PC-3 (cell line): ENCODE measurements at regions not wholly inside any gene's neighbourhood (a gene's known extent, or its start where the extent isn't known, plus 50 kb on each side); places are given as distances from the start of the nearest gene placed in this dataset.
A peak's percentile ranks its signal among the peaks of the same experiment; 100 is the strongest.

Experiments used
- ATAC-seq: fragments of 200-7000 bp; cut with Tn5 transposase; 2 replicates; pipeline ENCODE4 v1.9.1; 2020; ENCODE audit warnings: mild to moderate bottlenecking, moderate library complexity
- BruUV-seq: library from RNA; stranded (reverse); fragments of 400-500 nt; replicated peaks from 2 replicates; lab custom pipeline; 2021; lab: Mats Ljungman, UMichigan
- CTCF ChIA-PET: fragments of 300-600 bp; sonication (Branson Sonifier 250); formaldehyde crosslinking; loops from one replicate; lab custom pipeline; 2022; ENCODE audit warnings: antibody characterized with exemption; lab: Charles Lee
- POLR2A ChIA-PET: fragments of 300-600 bp; sonication (Branson Sonifier 250); formaldehyde crosslinking; loops from one replicate; lab custom pipeline; 2022; ENCODE audit warnings: antibody characterized with exemption; ENCODE audit not compliant: unreplicated experiment; lab: Charles Lee
- DNase-seq: peaks from one replicate; pipeline ENCODE4 v3.0.0-alpha.2; 2015
- H2AFZ ChIP-seq: fragments of 300-600 bp; sonication (generic); 2 replicates; pipeline ENCODE4 v1.6.0; 2016; ENCODE audit warnings: antibody characterized with exemption, low read length
- H3F3A ChIP-seq: fragments of 300-600 bp; sonication (generic); one replicate; pipeline ENCODE4 v1.6.0; 2017; ENCODE audit warnings: antibody characterized with exemption, low read length, control low read depth, mild to moderate bottlenecking; ENCODE audit not compliant: unreplicated experiment
- H3K27ac ChIP-seq: fragments of 300-600 bp; sonication (generic); 2 replicates; pipeline ENCODE4 v1.5.1; 2016; ENCODE audit warnings: mild to moderate bottlenecking, low read length
- H3K27me3 ChIP-seq: fragments of 300-600 bp; sonication (generic); 2 replicates; pipeline ENCODE4 v1.6.1; 2016; ENCODE audit warnings: low read length, mixed read lengths
- H3K36me3 ChIP-seq: fragments of 300-600 bp; sonication (generic); 2 replicates; pipeline ENCODE4 v1.6.1; 2016; ENCODE audit warnings: low read depth, mixed run types, low read length, mixed read lengths
- H3K4me1 ChIP-seq: fragments of 300-600 bp; sonication (generic); 2 replicates; pipeline ENCODE4 v1.5.1; 2016; ENCODE audit warnings: low read length; ENCODE audit not compliant: insufficient read depth
- H3K4me2 ChIP-seq: fragments of 300-600 bp; sonication (generic); 2 replicates; pipeline ENCODE4 v1.6.0; 2016; ENCODE audit warnings: low read length
- H3K4me3 ChIP-seq: fragments of 300-600 bp; sonication (generic); 2 replicates; pipeline ENCODE4 v1.5.1; 2016; ENCODE audit warnings: mild to moderate bottlenecking, low read length, mixed read lengths
- H3K79me2 ChIP-seq: fragments of 300-600 bp; sonication (generic); 2 replicates; pipeline ENCODE4 v1.6.1; 2017; ENCODE audit warnings: low read length, mixed read lengths
- H3K9ac ChIP-seq: fragments of 300-600 bp; sonication (generic); 2 replicates; pipeline ENCODE4 v1.6.0; 2016; ENCODE audit warnings: mild to moderate bottlenecking, low read length
- H3K9me2 ChIP-seq: fragments of 300-600 bp; sonication (generic); replicated peaks from 2 replicates; pipeline ENCODE4 v1.6.1; 2016; ENCODE audit warnings: mixed run types, low read length, mixed read lengths
- H3K9me3 ChIP-seq: fragments of 300-600 bp; sonication (generic); 2 replicates; pipeline ENCODE4 v1.6.1; 2016; ENCODE audit warnings: low read length, mixed read lengths
- H4K20me1 ChIP-seq: fragments of 300-600 bp; sonication (generic); 2 replicates; pipeline ENCODE4 v1.6.1; 2016; ENCODE audit warnings: low read length, mixed read lengths
- EZH2 ChIP-seq: fragments of 300-600 bp; sonication (generic); IDR thresholded peaks from one replicate; pipeline ENCODE4 v1.6.1; 2017; ENCODE audit warnings: antibody characterized with exemption, mild to moderate bottlenecking, low read length; ENCODE audit not compliant: unreplicated experiment
- EZH2phosphoT487 ChIP-seq: fragments of 300-600 bp; sonication (generic); IDR thresholded peaks from 2 replicates; pipeline ENCODE4 v1.6.1; 2018; ENCODE audit warnings: mild to moderate bottlenecking, antibody characterized with exemption, low read length, borderline replicate concordance
- intact Hi-C: fragments of 100-400 bp; cut with micrococcal nuclease; formaldehyde crosslinking; loops from 2 replicates; pipeline ENCODE4 v1.9.0; 2023
- TF ChIP-seq, protein P1 (sequence below): fragments of 300-600 bp; sonication (generic); conservative IDR thresholded peaks from 2 replicates; pipeline ENCODE4 v1.5.1; 2017; ENCODE audit warnings: antibody characterized with exemption, low read depth, mild to moderate bottlenecking, low read length

DNA sequence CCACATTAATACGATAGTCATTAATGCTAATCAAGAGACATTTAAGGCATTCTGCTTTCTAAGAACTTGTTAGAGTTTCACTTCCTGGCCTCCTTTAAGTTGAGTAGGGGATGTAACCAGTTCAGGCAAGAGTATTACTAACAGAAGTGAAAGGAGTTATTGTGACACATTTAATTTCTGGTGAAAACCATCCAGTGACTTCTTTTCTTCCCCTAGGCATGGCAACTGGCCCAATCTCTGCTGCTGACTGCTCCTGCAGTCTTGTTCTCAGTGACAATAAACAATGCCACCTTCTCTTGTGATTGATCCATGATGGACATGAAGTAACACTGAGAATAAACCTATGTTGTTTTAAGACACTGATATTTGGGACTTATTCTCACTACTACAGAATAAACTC is 130.9 kb upstream of the DEFB112 start:
- Histone ChIP-seq H3K27ac (no peak overlapping the region), H3K4me2 (no peak overlapping the region), H3K36me3 (no peaks in the 10 kb centered on the region), H4K20me1 (no peaks in the 10 kb centered on the region), H3K4me1 (no peaks in the 10 kb centered on the region), H3K79me2 (no peaks in the 10 kb centered on the region), H3F3A (no peaks in the 10 kb centered on the region), H3K4me3 (no peak overlapping the region), H3K9me3 (no peaks in the 10 kb centered on the region), H3K27me3 (peaks cover 56% of the 10 kb centered on the region; the same call in 1 of the 2 replicates), H2AFZ (no peak overlapping the region), H3K9ac (no peak overlapping the region), H3K9me2 (no peaks in the 10 kb centered on the region)
- CTCF ChIA-PET = no interaction called here
- ATAC-seq (no peak), DNase-seq (no peak)
- POLR2A ChIA-PET = no interaction called here
- TF ChIP-seq EZH2 (no peak), EZH2phosphoT487 (no peak)
- TF ChIP-seq, protein P1, sequence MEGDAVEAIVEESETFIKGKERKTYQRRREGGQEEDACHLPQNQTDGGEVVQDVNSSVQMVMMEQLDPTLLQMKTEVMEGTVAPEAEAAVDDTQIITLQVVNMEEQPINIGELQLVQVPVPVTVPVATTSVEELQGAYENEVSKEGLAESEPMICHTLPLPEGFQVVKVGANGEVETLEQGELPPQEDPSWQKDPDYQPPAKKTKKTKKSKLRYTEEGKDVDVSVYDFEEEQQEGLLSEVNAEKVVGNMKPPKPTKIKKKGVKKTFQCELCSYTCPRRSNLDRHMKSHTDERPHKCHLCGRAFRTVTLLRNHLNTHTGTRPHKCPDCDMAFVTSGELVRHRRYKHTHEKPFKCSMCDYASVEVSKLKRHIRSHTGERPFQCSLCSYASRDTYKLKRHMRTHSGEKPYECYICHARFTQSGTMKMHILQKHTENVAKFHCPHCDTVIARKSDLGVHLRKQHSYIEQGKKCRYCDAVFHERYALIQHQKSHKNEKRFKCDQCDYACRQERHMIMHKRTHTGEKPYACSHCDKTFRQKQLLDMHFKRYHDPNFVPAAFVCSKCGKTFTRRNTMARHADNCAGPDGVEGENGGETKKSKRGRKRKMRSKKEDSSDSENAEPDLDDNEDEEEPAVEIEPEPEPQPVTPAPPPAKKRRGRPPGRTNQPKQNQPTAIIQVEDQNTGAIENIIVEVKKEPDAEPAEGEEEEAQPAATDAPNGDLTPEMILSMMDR = no peak
- BruUV-seq = no TSS peak
- intact Hi-C loops = no loop called here

- TF ChIP-seq, protein P1 = peak; percentile 20; the same call in 1 of the 2 replicates
- TF ChIP-seq EZH2 = no peak
- Histone ChIP-seq H2AFZ (no peak overlapping the region), H3K9me2 (no peaks in the 10 kb centered on the region), H3K79me2 (no peaks in the 10 kb centered on the region), H3K4me1 (no peaks in the 10 kb centered on the region), H3K4me3 (no peak overlapping the region), H3K9me3 (no peaks in the 10 kb centered on the region), H4K20me1 (no peaks in the 10 kb centered on the region), H3K27me3 (peaks cover 69% of the 10 kb centered on the region), H3K36me3 (no peaks in the 10 kb centered on the region), H3K27ac (no peak overlapping the region), H3F3A (no peaks in the 10 kb centered on the region), H3K9ac (no peak overlapping the region), H3K4me2 (no peak overlapping the region)
- DNase-seq (no peak), ATAC-seq (no peak)
- ChIA-PET CTCF (no interaction called here), POLR2A (no interaction called here)
- intact Hi-C loops = no loop called here
- no TSS peak for BruUV-seq
Measured at GRCh38 chr6:50185006-50185405, 135.3 kb upstream of the DEFB112 start.

DNA sequence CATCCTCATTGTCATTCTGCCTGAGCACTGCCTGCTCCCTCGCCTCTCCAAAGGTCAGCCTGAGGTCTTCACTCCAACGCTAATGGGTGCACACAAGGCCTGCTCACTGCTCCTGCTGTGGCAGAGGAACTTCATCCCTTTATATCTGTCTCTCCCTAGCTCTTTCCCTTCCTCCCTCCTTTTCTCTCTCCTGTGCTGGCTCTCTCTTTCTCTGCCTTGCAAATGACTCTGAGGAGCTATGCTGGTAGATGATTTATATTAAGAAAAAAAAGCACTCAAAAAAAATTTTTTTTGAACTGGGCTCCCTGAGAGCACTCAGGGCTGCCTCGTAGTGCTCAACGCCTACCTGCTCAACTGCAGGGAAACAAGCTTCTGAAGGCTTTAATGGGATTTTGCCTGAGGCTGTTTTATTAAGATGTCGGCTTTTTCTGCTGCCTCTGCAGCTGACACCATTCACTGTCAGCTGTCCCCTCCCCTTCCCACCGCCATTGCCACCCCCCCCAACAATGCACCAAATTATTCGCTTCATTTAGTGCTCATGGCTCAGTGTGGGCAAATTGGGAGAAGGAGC is 137.7 kb upstream of the DEFB112 start:
- H3K4me2 ChIP-seq = no peak overlapping the region
- CTCF ChIA-PET = no interaction called here
- intact Hi-C loops = no loop called here
- ATAC-seq = no peak
- no peaks in the 10 kb centered on the region for H3K36me3 ChIP-seq
- H3K79me2 ChIP-seq = no peaks in the 10 kb centered on the region
- BruUV-seq = no TSS peak
- H3K4me3 ChIP-seq = no peak overlapping the region
- no peak for TF ChIP-seq EZH2phosphoT487
- TF ChIP-seq, protein P1 = no peak
- no peaks in the 10 kb centered on the region for H4K20me1 ChIP-seq
- POLR2A ChIA-PET = no interaction called here
- peaks cover 61% of the 10 kb centered on the region for H3K27me3 ChIP-seq
- H3K27ac ChIP-seq = no peak overlapping the region
- no peak overlapping the region for H2AFZ ChIP-seq
- no peak overlapping the region for H3K9ac ChIP-seq
- no peak for DNase-seq
- no peaks in the 10 kb centered on the region for H3F3A ChIP-seq
- no peaks in the 10 kb centered on the region for H3K4me1 ChIP-seq
- no peaks in the 10 kb centered on the region for H3K9me3 ChIP-seq
- H3K9me2 ChIP-seq = no peaks in the 10 kb centered on the region
